ENCODE measurements at regions not wholly inside any gene's neighbourhood (a gene's known extent, or its start where the extent isn't known, plus 50 kb on each side); places are given as distances from the start of the nearest gene placed in this dataset.

DNA sequence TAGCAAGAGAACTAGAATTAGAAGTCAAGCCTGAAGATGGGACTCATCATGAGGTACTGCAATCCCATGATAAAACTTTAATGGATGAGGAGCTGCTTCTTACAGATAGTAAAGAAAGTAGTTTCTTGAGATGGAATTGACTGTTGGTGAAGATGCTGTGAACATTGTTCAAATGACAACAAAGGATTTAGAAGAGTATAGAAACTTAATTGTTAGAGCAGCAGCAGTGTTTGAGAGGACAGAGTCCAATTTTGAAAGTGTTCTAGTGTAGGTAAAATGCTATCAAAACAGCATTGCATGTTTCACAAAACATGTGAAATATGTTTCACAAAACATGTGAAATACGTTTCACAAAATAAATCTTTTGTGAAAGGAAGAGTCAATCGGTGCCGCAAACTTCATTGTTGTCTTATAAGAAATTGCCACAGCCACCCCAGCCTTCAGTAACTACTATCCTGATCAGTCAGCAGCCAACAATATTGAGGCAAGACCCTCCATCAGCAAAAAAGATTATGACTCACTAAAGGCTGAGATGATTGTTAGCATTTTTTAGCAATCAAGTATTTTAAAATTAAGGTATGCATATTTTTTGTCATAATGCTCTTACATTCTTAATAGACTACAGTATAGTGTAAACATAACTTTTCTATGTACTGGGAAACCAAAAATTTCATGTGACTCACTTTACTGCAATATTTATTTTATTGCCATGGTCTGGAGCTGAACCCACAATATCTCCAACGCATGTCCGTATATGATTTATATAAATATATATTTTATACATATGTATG, 173.4 kb upstream of the BMP4 start:
- TF ChIP-seq, protein P1, sequence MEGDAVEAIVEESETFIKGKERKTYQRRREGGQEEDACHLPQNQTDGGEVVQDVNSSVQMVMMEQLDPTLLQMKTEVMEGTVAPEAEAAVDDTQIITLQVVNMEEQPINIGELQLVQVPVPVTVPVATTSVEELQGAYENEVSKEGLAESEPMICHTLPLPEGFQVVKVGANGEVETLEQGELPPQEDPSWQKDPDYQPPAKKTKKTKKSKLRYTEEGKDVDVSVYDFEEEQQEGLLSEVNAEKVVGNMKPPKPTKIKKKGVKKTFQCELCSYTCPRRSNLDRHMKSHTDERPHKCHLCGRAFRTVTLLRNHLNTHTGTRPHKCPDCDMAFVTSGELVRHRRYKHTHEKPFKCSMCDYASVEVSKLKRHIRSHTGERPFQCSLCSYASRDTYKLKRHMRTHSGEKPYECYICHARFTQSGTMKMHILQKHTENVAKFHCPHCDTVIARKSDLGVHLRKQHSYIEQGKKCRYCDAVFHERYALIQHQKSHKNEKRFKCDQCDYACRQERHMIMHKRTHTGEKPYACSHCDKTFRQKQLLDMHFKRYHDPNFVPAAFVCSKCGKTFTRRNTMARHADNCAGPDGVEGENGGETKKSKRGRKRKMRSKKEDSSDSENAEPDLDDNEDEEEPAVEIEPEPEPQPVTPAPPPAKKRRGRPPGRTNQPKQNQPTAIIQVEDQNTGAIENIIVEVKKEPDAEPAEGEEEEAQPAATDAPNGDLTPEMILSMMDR (conservative IDR thresholded peaks at IDR 0.05; ENCODE audit: control insufficient read depth, insufficient read depth, low read depth, low read length) = no peak
- H3K4me3 ChIP-seq (ENCODE audit: control insufficient read depth, low read depth, low read length) = no peak overlapping the region
- DNase-seq (ENCODE audit: low read depth) = no peak

DNA sequence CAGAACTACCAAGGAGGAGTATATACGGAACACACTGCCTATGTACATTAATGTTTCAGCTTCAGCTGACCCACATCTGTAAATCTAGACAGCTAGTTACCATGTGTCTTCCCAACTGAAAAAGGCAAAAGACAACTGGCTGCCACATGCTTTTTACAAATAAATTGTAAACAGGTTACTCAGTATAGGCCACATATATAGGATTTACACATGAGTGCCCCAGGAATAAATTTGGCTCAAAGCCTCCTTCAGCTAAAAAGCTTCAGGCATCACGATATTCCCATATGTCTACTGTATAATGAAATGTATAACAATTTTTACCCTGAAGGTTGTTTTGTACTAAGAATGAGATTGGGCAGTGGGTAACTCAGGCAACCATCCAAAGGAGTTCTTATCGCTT, 175.9 kb upstream of the BMP4 start:
- DNase-seq (ENCODE audit: low read depth) = no peak
- H3K4me3 ChIP-seq (ENCODE audit: control insufficient read depth, low read depth, low read length) = no peak overlapping the region
- TF ChIP-seq, protein P1 (conservative IDR thresholded peaks at IDR 0.05; ENCODE audit: control insufficient read depth, insufficient read depth, low read depth, low read length) = no peak

DNA sequence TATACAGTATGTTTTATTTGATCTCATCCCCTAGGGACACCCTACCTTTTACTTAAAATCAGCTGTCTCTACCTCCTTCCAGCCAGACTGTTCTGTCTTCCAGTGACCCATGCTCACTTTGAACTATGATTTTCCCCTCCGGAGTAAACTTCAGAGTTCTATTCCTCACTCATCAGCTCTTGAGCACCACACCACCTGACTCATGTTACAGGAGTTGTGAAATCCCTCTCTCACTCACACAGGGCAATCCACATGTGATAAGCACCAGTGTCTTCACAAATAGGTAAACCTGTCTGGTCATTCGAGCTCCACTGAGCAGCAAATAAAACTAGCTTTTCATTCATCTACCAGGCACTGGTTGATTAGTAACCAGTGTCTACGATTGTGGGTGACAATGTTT, 177.3 kb upstream of the BMP4 start:
- no peak overlapping the region for H3K4me3 ChIP-seq (ENCODE audit: control insufficient read depth, low read depth, low read length)
- TF ChIP-seq, protein P1 (conservative IDR thresholded peaks at IDR 0.05; ENCODE audit: control insufficient read depth, insufficient read depth, low read depth, low read length) = no peak
- DNase-seq (ENCODE audit: low read depth) = peak; percentile 50

DNA sequence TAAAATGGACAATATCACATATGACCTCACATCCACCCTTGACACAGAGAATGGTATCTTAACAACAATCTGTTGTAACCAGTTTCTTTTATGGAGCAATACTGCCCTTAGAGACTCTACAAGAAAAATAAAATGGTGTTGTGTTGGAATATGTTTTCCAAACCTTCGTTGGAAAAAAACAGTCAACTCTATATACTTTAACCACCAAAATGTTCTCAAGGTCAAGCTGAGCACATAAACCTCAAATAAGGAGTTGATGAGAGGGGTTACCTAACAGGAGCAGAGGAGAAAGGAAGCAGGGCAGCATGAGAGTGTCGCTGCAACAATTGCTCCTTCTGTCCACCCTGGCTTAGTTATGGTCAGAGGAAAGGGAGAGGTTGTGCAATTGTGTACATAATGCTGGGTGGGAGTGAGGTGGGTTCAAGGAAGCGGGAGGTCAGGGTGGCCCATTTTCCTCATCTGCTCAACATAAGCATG, 179.2 kb upstream of the BMP4 start:
- TF ChIP-seq, protein P1 (conservative IDR thresholded peaks at IDR 0.05; ENCODE audit: control insufficient read depth, insufficient read depth, low read depth, low read length) = no peak
- peak; percentile 2 for DNase-seq (ENCODE audit: low read depth)
- H3K4me3 ChIP-seq (ENCODE audit: control insufficient read depth, low read depth, low read length) = no peak overlapping the region

DNA sequence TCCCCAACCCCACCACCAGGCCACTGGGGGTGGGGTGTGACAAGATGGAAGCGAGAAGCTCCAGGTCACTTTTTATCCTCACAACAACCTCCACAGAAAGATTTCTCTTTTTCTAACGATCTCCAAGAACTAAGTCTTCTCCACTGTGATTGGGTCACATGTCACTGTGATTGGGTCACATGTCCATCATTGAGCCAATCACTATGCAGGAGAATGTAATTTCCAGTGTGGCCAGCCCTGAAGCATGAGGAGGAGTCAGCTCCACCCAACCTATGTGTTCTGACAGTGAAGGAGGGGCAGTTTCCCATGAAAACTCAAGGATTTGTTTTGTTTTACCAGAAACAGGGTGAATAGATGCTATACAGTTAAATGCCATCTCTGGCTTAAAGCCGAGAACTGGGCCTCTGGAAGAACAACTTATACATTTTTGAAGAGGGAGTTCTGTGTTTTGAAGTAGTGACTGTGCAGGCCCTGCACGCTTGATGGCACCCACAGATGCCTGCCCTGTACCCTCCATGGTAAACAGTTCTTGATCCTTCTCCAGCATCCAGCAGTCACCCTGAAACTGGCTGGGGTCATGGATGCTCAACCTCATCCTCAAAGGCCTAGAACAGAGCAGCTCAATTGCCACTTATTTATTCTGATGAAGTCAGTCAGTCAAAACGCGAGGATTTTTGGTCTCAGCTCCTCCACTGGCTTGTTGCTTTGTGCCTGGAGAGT, 180.4 kb upstream of the BMP4 start:
- H3K4me3 ChIP-seq (ENCODE audit: control insufficient read depth, low read depth, low read length) = no peak overlapping the region
- TF ChIP-seq, protein P1 (conservative IDR thresholded peaks at IDR 0.05; ENCODE audit: control insufficient read depth, insufficient read depth, low read depth, low read length) = no peak
- no peak for DNase-seq (ENCODE audit: low read depth)

DNA sequence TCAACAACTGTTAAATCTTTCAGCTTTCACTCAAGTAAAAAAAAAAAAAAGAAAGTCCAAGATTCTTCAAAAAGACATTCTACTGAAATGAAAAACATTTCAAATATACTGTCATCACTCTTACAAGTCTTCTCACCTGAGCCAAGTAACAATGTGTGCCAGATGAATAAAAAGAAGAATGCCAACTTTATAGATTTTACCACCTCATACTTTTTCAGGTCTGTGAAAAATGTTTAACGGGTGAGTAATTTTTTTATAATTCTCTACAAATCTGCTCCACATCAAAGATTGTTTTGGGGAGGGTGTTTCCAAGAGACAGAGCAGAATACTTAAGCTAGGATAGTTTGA, 181.0 kb upstream of the BMP4 start:
- TF ChIP-seq, protein P1 (conservative IDR thresholded peaks at IDR 0.05; ENCODE audit: control insufficient read depth, insufficient read depth, low read depth, low read length) = no peak
- no peak overlapping the region for H3K4me3 ChIP-seq (ENCODE audit: control insufficient read depth, low read depth, low read length)
- no peak for DNase-seq (ENCODE audit: low read depth)

All from fibroblast of mammary gland (primary cell).